Heart right ventricle (tissue), 16 donors: ENCODE measurements at regions not wholly inside any gene's neighbourhood (a gene's known extent, or its start where the extent isn't known, plus 50 kb on each side); places are given as distances from the start of the nearest gene placed in this dataset.

ENCODE experiments used
- ATAC-seq, 8 donors: fragments of 200-7000 bp; cut with Tn5 transposase; one replicate each; pipeline ENCODE4 v1.9.1; 2020; ENCODE audit warnings: mild to moderate bottlenecking in 8 of 8, moderate library complexity in 8 of 8, moderate number of reproducible peaks in 1 of 8
- DNase-seq, 2 donors: peaks; one replicate each; pipeline ENCODE4 v3.0.0-alpha.2; 2020
- H3K27ac ChIP-seq, 10 donors: fragments of 200-600 bp; sonication (generic) in 2 of 10; one replicate each; pipeline versions ENCODE4 v1.5.0 to v1.8.0; 2020 to 2022; ENCODE audit warnings: mild to moderate bottlenecking in 3 of 10
- H3K27me3 ChIP-seq, 7 donors: fragments of 200-600 bp; one replicate each; pipeline ENCODE4 v1.8.0; 2021 to 2022; ENCODE audit warnings: mild to moderate bottlenecking in 2 of 7
- H3K36me3 ChIP-seq, 9 donors: fragments of 200-600 bp; sonication (generic) in 1 of 9; one replicate each; pipeline versions ENCODE4 v1.5.0 to v1.8.0; 2020 to 2022; ENCODE audit warnings: mild to moderate bottlenecking in 2 of 9
- H3K4me1 ChIP-seq, 9 donors: fragments of 200-600 bp; sonication (generic) in 1 of 9; one replicate each; pipeline versions ENCODE4 v1.5.0 to v1.8.0; 2020 to 2022; ENCODE audit warnings: mild to moderate bottlenecking in 4 of 9
- H3K4me3 ChIP-seq, 10 donors: fragments of 200-600 bp; sonication (generic) in 2 of 10; one replicate each; pipeline versions ENCODE4 v1.5.0 to v1.8.0; 2020 to 2022; ENCODE audit warnings: mild to moderate bottlenecking in 7 of 10, moderate library complexity in 2 of 10
- H3K9me3 ChIP-seq, 11 donors: fragments of 200-600 bp in 10 of 11; sonication (generic) in 2 of 11; one replicate each; pipeline versions ENCODE4 v1.5.0 to v1.8.0; 2013 to 2022; ENCODE audit warnings: mild to moderate bottlenecking in 2 of 11, control low read depth in 1 of 11, moderate library complexity in 1 of 11
- CTCF ChIP-seq, 9 donors: fragments of 200-600 bp; sonication (generic) in 2 of 9; IDR thresholded peaks; one replicate each; pipeline versions ENCODE4 v1.5.0 to v1.8.0; 2021 to 2022; ENCODE audit warnings: antibody characterized with exemption in 9 of 9, mild to moderate bottlenecking in 5 of 9, moderate library complexity in 1 of 9
- WGBS, 2 donors: extraction: QIAGEN DNeasy Blood & Tissue Kit; methylation state at CpG; one replicate each; pipeline ENCODE4 v1.1.7; 2013; ENCODE audit warnings: inconsistent platforms in 1 of 2; 5-methylcytosine and 5-hydroxymethylcytosine counted together
- intact Hi-C, 10 donors: fragments of 100-400 bp; cut with DNase I; formaldehyde crosslinking; loops; one replicate each; pipeline versions ENCODE4 v1.11.1 to v1.14.2; 2022
- donor health status: Arrhythmogenic right ventricular cardiomyopathy.
- donor health status: ischemic (EF 13 %, LVEDD 7.1; RV severe dilation, severe dysfunction).
- donor health status: healthy with polysubstance abuse.
- donor health status: DM: no; HTN: yes; CAD: no.
- donor health status: DM: no; HTN: no; CAD: no.
- donor health status: ischemic (EF 25% LVEDD 6.9; RV normal size, moderate dysfunction).
- donor health status: ischemic (EF 25% LVEDD 5.7; RV mildly dilated, moderate dysfunction).
- donor health status: healthy.
- donor health status: DM: yes; HTN: yes; CAD: no.
- donor health status: Ischemic cardiomyopathy.
- donor health status: ischemic (EF 35%, LVEDD 5.7; RV mildly dilated, moderate dysfunction).
- donor health status: nonischemic (EF 11% LVEDD 7.7; RV severe dilation, severe dysfunction).
- donor health status: DM: yes; HTN: yes; CAD: no.
- donor health status: PGD.
- donor health status: ischemic (EF 29% LVEDD 5.4; RV normal size, mild dysfunction).
- donor health status: nonischemic (EF 23%, LVEDD 6.1; RV moderate dilation, normal function).

GRCh38 chr12:124142395-124143035, 152.4 kb upstream of the RFLNA start:
- Histone ChIP-seq H3K27me3 (peaks cover 0 to 27% (median 14%) of the 10 kb centered on the region in 7 donors), H3K4me1 (no peaks in the 10 kb centered on the region), H3K9me3 (peaks cover 0 to 22% (median 6%) of the 10 kb centered on the region in 11 donors), H3K27ac (no peak overlapping the region), H3K36me3 (no peaks in the 10 kb centered on the region), H3K4me3 (no peak overlapping the region)
- no peak for ATAC-seq
- DNase-seq, result no peak
- 92 to 93% methylated on average over 8 of the region's 8 CpGs for WGBS, 2 donors
- intact Hi-C loops, result no loop called here
- no peak for TF ChIP-seq CTCF (IDR thresholded peaks at IDR 0.05)

- no peaks in the 10 kb centered on the region for H3K4me1 ChIP-seq
- WGBS, 2 donors, result 86 to 89% methylated on average over 5 of the region's 5 CpGs
- ATAC-seq (no peak), DNase-seq (no peak)
- H3K9me3 ChIP-seq, result peaks cover 0 to 13% (median 0%) of the 10 kb centered on the region in 11 donors
- no peak overlapping the region for H3K4me3 ChIP-seq
- H3K27me3 ChIP-seq, result peaks cover 0 to 27% (median 14%) of the 10 kb centered on the region in 7 donors
- intact Hi-C loops, result no loop called here
- TF ChIP-seq CTCF (IDR thresholded peaks at IDR 0.05), result no peak
- no peak overlapping the region for H3K27ac ChIP-seq
- no peaks in the 10 kb centered on the region for H3K36me3 ChIP-seq
Measured at GRCh38 chr12:124143726-124144125, 151.2 kb upstream of the RFLNA start.

GRCh38 chr12:124144531-124145194, 150.2 kb upstream of the RFLNA start:
- intact Hi-C loops, result no loop called here
- Histone ChIP-seq H3K27me3 (peaks cover 0 to 27% (median 14%) of the 10 kb centered on the region in 7 donors), H3K36me3 (no peaks in the 10 kb centered on the region), H3K4me3 (no peak overlapping the region), H3K9me3 (peaks cover 0 to 13% (median 0%) of the 10 kb centered on the region in 11 donors), H3K4me1 (no peaks in the 10 kb centered on the region), H3K27ac (no peak overlapping the region)
- DNase-seq (no peak), ATAC-seq (no peak)
- no peak for TF ChIP-seq CTCF (IDR thresholded peaks at IDR 0.05)
- WGBS, 2 donors, result 74 to 77% methylated on average over 9 of the region's 9 CpGs

- Histone ChIP-seq H3K27ac (no peak overlapping the region), H3K36me3 (no peaks in the 10 kb centered on the region), H3K9me3 (peaks cover 0 to 13% (median 0%) of the 10 kb centered on the region in 11 donors), H3K27me3 (peaks cover 0 to 13% (median 5%) of the 10 kb centered on the region in 7 donors), H3K4me1 (no peaks in the 10 kb centered on the region), H3K4me3 (no peak overlapping the region)
- 81 to 95% methylated on average over 2 of the region's 2 CpGs for WGBS, 2 donors
- DNase-seq (no peak), ATAC-seq (no peak)
- intact Hi-C loops, result no loop called here
- TF ChIP-seq CTCF (IDR thresholded peaks at IDR 0.05), result no peak
Measured at GRCh38 chr12:124147027-124147426, 147.9 kb upstream of the RFLNA start.
